Mesendoderm (in vitro differentiated cells): ENCODE measurements at regions not wholly inside any gene's neighbourhood (a gene's known extent, or its start where the extent isn't known, plus 50 kb on each side); places are given as distances from the start of the nearest gene placed in this dataset.

ENCODE experiments used
- DNase-seq: peaks from one replicate; pipeline ENCODE4 v3.0.0; 2013
- H2AK5ac ChIP-seq: 2 replicates; pipeline ENCODE4 v1.6.1; 2013; ENCODE audit warnings: low read length, inconsistent platforms
- H2BK120ac ChIP-seq: 2 replicates; pipeline ENCODE4 v1.6.1; 2013; ENCODE audit warnings: low read depth, mild to moderate bottlenecking, low read length, moderate library complexity, mixed read lengths
- H2BK15ac ChIP-seq: replicated peaks from 2 replicates; pipeline ENCODE4 v1.6.1; 2013; ENCODE audit warnings: low read depth, mild to moderate bottlenecking, moderate library complexity
- H2BK5ac ChIP-seq: 2 replicates; pipeline ENCODE4 v1.6.1; 2013; ENCODE audit warnings: low read length, inconsistent platforms
- H3K18ac ChIP-seq: 2 replicates; pipeline ENCODE4 v1.6.1; 2013; ENCODE audit warnings: mild to moderate bottlenecking, low read length, mixed read lengths
- H3K23ac ChIP-seq: one replicate; pipeline ENCODE4 v1.6.1; 2013; ENCODE audit warnings: low read length
- H3K27ac ChIP-seq: 2 replicates; pipeline ENCODE4 v1.5.1; 2013; ENCODE audit warnings: low read depth, mild to moderate bottlenecking, inconsistent platforms, low read length, moderate library complexity
- H3K27me3 ChIP-seq: 2 replicates; pipeline ENCODE4 v1.6.1; 2013; ENCODE audit warnings: low read length, control low read depth, mild to moderate bottlenecking, inconsistent platforms; ENCODE audit not compliant: insufficient read depth, poor library complexity
- H3K36me3 ChIP-seq: 2 replicates; pipeline ENCODE4 v1.6.1; 2013; ENCODE audit warnings: low read length, inconsistent platforms; ENCODE audit not compliant: control insufficient read depth, insufficient read depth
- H3K4ac ChIP-seq: one replicate; pipeline ENCODE4 v1.6.1; 2013; ENCODE audit warnings: low read depth, mild to moderate bottlenecking, low read length, moderate library complexity
- H3K4me1 ChIP-seq: 2 replicates; pipeline ENCODE4 v1.6.1; 2013; ENCODE audit warnings: low read depth, low read length, inconsistent platforms; ENCODE audit not compliant: control insufficient read depth
- H3K4me2 ChIP-seq: 2 replicates; pipeline ENCODE4 v1.6.1; 2013; ENCODE audit warnings: low read length
- H3K4me3 ChIP-seq: 2 replicates; pipeline ENCODE4 v1.5.1; 2013; ENCODE audit warnings: mild to moderate bottlenecking, low read length
- H3K56ac ChIP-seq: one replicate; pipeline ENCODE4 v1.6.1; 2013; ENCODE audit warnings: low read length
- H3K79me1 ChIP-seq: 2 replicates; pipeline ENCODE4 v1.6.1; 2013; ENCODE audit warnings: low read length, inconsistent platforms
- H3K79me2 ChIP-seq: 2 replicates; pipeline ENCODE4 v1.6.1; 2013; ENCODE audit warnings: mild to moderate bottlenecking, low read length; ENCODE audit not compliant: control insufficient read depth, insufficient read depth
- H3K9ac ChIP-seq: 2 replicates; pipeline ENCODE4 v1.6.1; 2013; ENCODE audit warnings: low read length, inconsistent platforms
- H4K5ac ChIP-seq: one replicate; pipeline ENCODE4 v1.6.1; 2013; ENCODE audit warnings: low read length
- H4K8ac ChIP-seq: one replicate; pipeline ENCODE4 v1.6.1; 2013; ENCODE audit warnings: low read depth, mild to moderate bottlenecking, control low read depth, low read length, moderate library complexity
- WGBS: extraction: QIAGEN DNeasy Blood & Tissue Kit; methylation state at CpG from one replicate; pipeline ENCODE4 v1.1.7; 2013; ENCODE audit warnings: low lambda C conversion rate, missing lambda C conversion rate; ENCODE audit not compliant: insufficient coverage; ENCODE audit errors: extremely low coverage; 5-methylcytosine and 5-hydroxymethylcytosine counted together

DNA sequence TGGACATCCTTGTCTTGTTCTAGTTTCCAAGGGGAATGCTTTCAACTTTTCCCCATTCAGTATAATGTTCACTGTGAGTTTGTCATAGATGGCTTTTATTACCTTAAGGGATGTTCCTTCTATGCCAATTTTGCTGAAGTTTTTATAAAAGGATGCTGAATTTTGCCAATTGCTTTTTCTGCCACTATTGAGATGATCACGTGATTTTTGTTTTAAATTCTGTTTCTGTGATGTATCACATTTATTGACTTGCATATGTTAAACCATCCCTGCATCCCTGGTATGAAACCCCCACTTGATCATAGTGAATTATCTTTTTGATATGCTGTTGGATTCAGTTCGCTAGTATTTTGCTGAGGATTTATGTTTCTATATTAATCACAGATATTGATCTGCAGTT, 130.6 kb upstream of the TAB2 start:
- Histone ChIP-seq H3K27ac (no peak overlapping the region), H3K4ac (no peak overlapping the region), H2AK5ac (no peak overlapping the region), H3K27me3 (no peaks in the 10 kb centered on the region), H4K8ac (no peak overlapping the region), H3K4me2 (no peak overlapping the region), H3K79me1 (no peaks in the 10 kb centered on the region), H2BK15ac (no peak overlapping the region), H3K9ac (no peak overlapping the region), H3K23ac (no peak overlapping the region), H4K5ac (no peak overlapping the region), H2BK120ac (no peak overlapping the region), H2BK5ac (no peak overlapping the region), H3K18ac (no peak overlapping the region), H3K36me3 (no peaks in the 10 kb centered on the region), H3K4me1 (no peaks in the 10 kb centered on the region), H3K79me2 (no peaks in the 10 kb centered on the region), H3K4me3 (no peak overlapping the region), H3K56ac (no peak overlapping the region)
- DNase-seq: no peak
- no CpG with 5 or more reads among the region's 2 CpGs for WGBS

DNA sequence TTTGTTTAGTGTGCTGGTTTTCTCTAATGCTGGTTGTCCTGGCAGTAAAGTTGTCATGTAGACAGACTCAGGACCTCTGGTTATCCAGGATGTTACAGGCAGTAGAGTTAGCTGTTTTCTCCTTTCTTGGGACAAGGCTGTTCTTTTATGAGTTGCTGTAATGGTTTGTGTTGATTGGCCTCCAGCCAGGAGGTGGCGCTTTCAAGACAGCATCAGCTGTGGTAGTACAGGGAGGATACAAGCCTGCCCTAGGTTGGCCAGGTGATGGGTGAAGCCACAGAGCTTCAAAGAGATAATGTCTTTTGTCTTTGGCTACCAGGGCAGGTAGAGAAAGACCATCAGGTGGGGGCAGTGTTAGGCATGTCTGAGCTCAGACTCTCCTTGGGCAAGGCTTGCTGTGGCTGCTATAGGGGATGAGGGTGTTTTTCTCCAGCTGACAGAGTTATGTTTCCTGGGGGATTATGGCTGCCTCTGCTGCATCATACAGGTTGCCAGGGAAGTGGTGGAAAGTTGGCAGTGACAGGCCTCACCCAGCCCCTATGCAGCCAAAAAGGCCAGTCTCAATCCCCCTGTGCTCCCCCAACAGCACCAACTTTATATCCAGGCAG, 127.2 kb upstream of the TAB2 start:
- no peaks in the 10 kb centered on the region for H3K79me1 ChIP-seq
- no peak overlapping the region for H3K4me2 ChIP-seq
- H2AK5ac ChIP-seq: no peak overlapping the region
- no peak overlapping the region for H3K18ac ChIP-seq
- no peak overlapping the region for H2BK120ac ChIP-seq
- DNase-seq: peak; percentile 91
- H3K9ac ChIP-seq: no peak overlapping the region
- no peak overlapping the region for H3K56ac ChIP-seq
- H3K4me1 ChIP-seq: no peaks in the 10 kb centered on the region
- H3K36me3 ChIP-seq: no peaks in the 10 kb centered on the region
- no peak overlapping the region for H3K27ac ChIP-seq
- no peaks in the 10 kb centered on the region for H3K27me3 ChIP-seq
- WGBS: no CpG with 5 or more reads among the region's 1 CpG
- no peak overlapping the region for H3K23ac ChIP-seq
- H2BK15ac ChIP-seq: no peak overlapping the region
- no peak overlapping the region for H3K4me3 ChIP-seq
- no peaks in the 10 kb centered on the region for H3K79me2 ChIP-seq
- no peak overlapping the region for H3K4ac ChIP-seq
- no peak overlapping the region for H4K8ac ChIP-seq
- no peak overlapping the region for H2BK5ac ChIP-seq
- H4K5ac ChIP-seq: no peak overlapping the region

- no peak overlapping the region for H2BK5ac ChIP-seq
- WGBS: no CpG with 5 or more reads among the region's 8 CpGs
- no peaks in the 10 kb centered on the region for H3K79me1 ChIP-seq
- H3K9ac ChIP-seq: no peak overlapping the region
- H3K36me3 ChIP-seq: no peaks in the 10 kb centered on the region
- no peak overlapping the region for H2BK120ac ChIP-seq
- H3K79me2 ChIP-seq: no peaks in the 10 kb centered on the region
- peak; percentile 10 for DNase-seq
- H3K27me3 ChIP-seq: no peaks in the 10 kb centered on the region
- no peak overlapping the region for H3K4me2 ChIP-seq
- H4K5ac ChIP-seq: no peak overlapping the region
- H3K4ac ChIP-seq: no peak overlapping the region
- no peaks in the 10 kb centered on the region for H3K4me1 ChIP-seq
- H4K8ac ChIP-seq: no peak overlapping the region
- no peak overlapping the region for H3K56ac ChIP-seq
- H3K18ac ChIP-seq: no peak overlapping the region
- H3K27ac ChIP-seq: peak overlapping the region; percentile 73
- no peak overlapping the region for H3K23ac ChIP-seq
- no peak overlapping the region for H2AK5ac ChIP-seq
- no peak overlapping the region for H3K4me3 ChIP-seq
- H2BK15ac ChIP-seq: no peak overlapping the region
These were observed 122.5 kb upstream of the TAB2 start for GRCh38 chr6:149194820-149195558.

DNA sequence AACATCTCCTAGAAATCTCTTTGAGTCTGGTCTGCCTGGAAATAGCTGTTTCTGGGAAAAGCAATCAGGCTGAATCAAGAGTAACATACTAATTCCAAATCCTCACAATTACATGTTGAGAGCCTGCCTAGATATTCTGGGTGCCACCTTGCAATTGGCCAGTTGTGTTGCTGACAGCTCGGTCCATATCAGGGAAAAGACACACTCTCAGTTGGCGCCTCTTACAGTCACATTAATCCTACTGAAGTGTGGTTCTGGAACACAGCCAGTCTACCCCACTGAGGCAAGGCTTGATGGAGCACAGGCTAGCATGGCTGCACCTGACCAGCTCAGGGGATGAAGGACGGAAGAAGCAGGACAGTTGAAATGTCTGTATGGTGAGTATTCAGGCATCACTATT, 121.4 kb upstream of the TAB2 start:
- Histone ChIP-seq H2AK5ac (no peak overlapping the region), H3K4me3 (no peak overlapping the region), H4K8ac (no peak overlapping the region), H3K36me3 (no peaks in the 10 kb centered on the region), H3K23ac (no peak overlapping the region), H3K18ac (no peak overlapping the region), H3K4me1 (no peaks in the 10 kb centered on the region), H3K4ac (no peak overlapping the region), H3K9ac (no peak overlapping the region), H2BK15ac (no peak overlapping the region), H3K27ac (no peak overlapping the region), H2BK5ac (no peak overlapping the region), H3K56ac (no peak overlapping the region), H2BK120ac (no peak overlapping the region), H3K79me2 (no peaks in the 10 kb centered on the region), H3K79me1 (no peaks in the 10 kb centered on the region), H3K27me3 (no peaks in the 10 kb centered on the region), H4K5ac (no peak overlapping the region), H3K4me2 (no peak overlapping the region)
- no peak for DNase-seq
- no CpG with 5 or more reads among the region's 3 CpGs for WGBS

- no peak overlapping the region for H2BK15ac ChIP-seq
- no peaks in the 10 kb centered on the region for H3K4me1 ChIP-seq
- no peak overlapping the region for H3K4me3 ChIP-seq
These were observed 120.0 kb upstream of the TAB2 start for GRCh38 chr6:149197482-149197881.

DNA sequence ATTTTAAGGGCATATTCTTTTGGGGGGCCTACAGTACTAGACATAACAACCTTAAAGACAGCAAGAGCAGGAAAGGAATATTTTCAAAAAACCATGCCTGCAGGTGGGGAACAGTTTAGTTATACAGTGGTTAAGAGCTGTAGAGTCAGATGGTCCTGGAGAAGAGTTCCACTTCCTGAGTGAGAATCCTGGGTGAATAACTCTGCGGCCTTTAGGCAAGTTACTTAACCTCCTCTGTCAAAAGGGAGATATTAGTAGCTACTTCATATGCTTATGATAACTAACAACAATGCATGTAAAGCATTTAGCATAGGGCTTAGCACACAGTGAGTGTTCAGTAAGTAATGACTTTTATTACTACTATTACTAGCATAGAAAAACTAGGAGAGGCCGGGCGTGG, 119.2 kb upstream of the TAB2 start:
- Histone ChIP-seq H3K79me1 (no peaks in the 10 kb centered on the region), H3K79me2 (no peaks in the 10 kb centered on the region), H2BK15ac (no peak overlapping the region), H3K18ac (no peak overlapping the region), H2AK5ac (no peak overlapping the region), H2BK5ac (no peak overlapping the region), H4K8ac (no peak overlapping the region), H3K4ac (no peak overlapping the region), H3K27ac (no peak overlapping the region), H3K56ac (no peak overlapping the region), H3K4me1 (no peaks in the 10 kb centered on the region), H3K27me3 (no peaks in the 10 kb centered on the region), H3K23ac (no peak overlapping the region), H3K4me2 (no peak overlapping the region), H2BK120ac (no peak overlapping the region), H3K4me3 (no peak overlapping the region), H3K36me3 (no peaks in the 10 kb centered on the region), H4K5ac (no peak overlapping the region), H3K9ac (no peak overlapping the region)
- WGBS: no CpG with 5 or more reads among the region's 3 CpGs
- no peak for DNase-seq

More at GRCh38 chr6:149197482-149197881, 120.0 kb upstream of the TAB2 start:
- no peaks in the 10 kb centered on the region for H3K36me3 ChIP-seq
- H3K18ac ChIP-seq: no peak overlapping the region
- H3K27me3 ChIP-seq: no peaks in the 10 kb centered on the region
- DNase-seq: no peak
- no peak overlapping the region for H4K5ac ChIP-seq
- H3K4me2 ChIP-seq: no peak overlapping the region
- H4K8ac ChIP-seq: no peak overlapping the region
- no peak overlapping the region for H2AK5ac ChIP-seq
- H2BK120ac ChIP-seq: no peak overlapping the region
- no peak overlapping the region for H2BK5ac ChIP-seq
- no peak overlapping the region for H3K4ac ChIP-seq
- H3K79me2 ChIP-seq: no peaks in the 10 kb centered on the region
- no peak overlapping the region for H3K9ac ChIP-seq
- H3K56ac ChIP-seq: no peak overlapping the region
- H3K79me1 ChIP-seq: no peaks in the 10 kb centered on the region
- no peak overlapping the region for H3K27ac ChIP-seq
- H3K23ac ChIP-seq: no peak overlapping the region
